ENCODE measurements at regions not wholly inside any gene's neighbourhood (a gene's known extent, or its start where the extent isn't known, plus 50 kb on each side); places are given as distances from the start of the nearest gene placed in this dataset.

- Histone ChIP-seq H3K36me3 (ENCODE audit: control insufficient read depth in 1 of 2, insufficient read depth in 2 of 2, low read depth in 1 of 2, low read length in 2 of 2) (no peaks in the 10 kb centered on the region), H3K23ac (ENCODE audit: low read length in 2 of 2) (no peak overlapping the region), H3K27me3 (ENCODE audit: control insufficient read depth in 1 of 2, insufficient read depth in 1 of 2, low read length in 2 of 2) (peaks cover 0 to 13% of the 10 kb centered on the region in 2 experiments), H3K4me1 (ENCODE audit: control insufficient read depth, insufficient read depth, low read depth, low read length) (no peaks in the 10 kb centered on the region), H2BK120ac (ENCODE audit: low read depth, low read length) (no peak overlapping the region), H3K18ac (ENCODE audit: low read depth in 1 of 2, low read length in 2 of 2) (no peak overlapping the region), H2AK5ac (ENCODE audit: low read length, severe bottlenecking) (no peak overlapping the region), H2BK5ac (ENCODE audit: low read depth, low read length, poor library complexity, severe bottlenecking) (no peak overlapping the region), H3K27ac (ENCODE audit: low read length, poor library complexity, severe bottlenecking) (no peak overlapping the region), H2BK15ac (ENCODE audit: low read depth, poor library complexity, severe bottlenecking) (no peak overlapping the region), H3K4me2 (ENCODE audit: low read length, poor library complexity, severe bottlenecking) (no peak overlapping the region), H2AFZ (ENCODE audit: low read depth, low read length) (no peak overlapping the region), H2BK12ac (ENCODE audit: low read length in 2 of 2) (no peak overlapping the region), H3K9ac (ENCODE audit: low read length) (no peak overlapping the region), H3K9me3 (ENCODE audit: control insufficient read depth, low read length) (peaks cover 6% of the 10 kb centered on the region), H4K8ac (ENCODE audit: low read length) (no peak overlapping the region), H3K79me1 (replicated peaks; ENCODE audit: low read length, poor library complexity, severe bottlenecking) (no peaks in the 10 kb centered on the region), H4K91ac (ENCODE audit: low read length) (no peak overlapping the region), H3K4ac (ENCODE audit: low read depth in 1 of 2, low read length in 2 of 2) (no peak overlapping the region), H3K14ac (ENCODE audit: low read length in 2 of 2) (no peak overlapping the region), H3K4me3 (ENCODE audit: insufficient read depth in 1 of 2, low read depth in 1 of 2, low read length in 2 of 2) (no peak overlapping the region)
- DNase-seq, result no peak
- WGBS, result 81% methylated on average over 6 of the region's 6 CpGs
These were observed 644.4 kb downstream of the GALR1 start for GRCh38 chr18:77894060-77894459.

GRCh38 chr18:77895250-77895649, 645.6 kb downstream of the GALR1 start:
- Histone ChIP-seq H3K27ac (ENCODE audit: low read length, poor library complexity, severe bottlenecking) (no peak overlapping the region), H3K27me3 (ENCODE audit: control insufficient read depth in 1 of 2, insufficient read depth in 1 of 2, low read length in 2 of 2) (peaks cover 0 to 13% of the 10 kb centered on the region in 2 experiments), H3K79me1 (replicated peaks; ENCODE audit: low read length, poor library complexity, severe bottlenecking) (no peaks in the 10 kb centered on the region)

DNA sequence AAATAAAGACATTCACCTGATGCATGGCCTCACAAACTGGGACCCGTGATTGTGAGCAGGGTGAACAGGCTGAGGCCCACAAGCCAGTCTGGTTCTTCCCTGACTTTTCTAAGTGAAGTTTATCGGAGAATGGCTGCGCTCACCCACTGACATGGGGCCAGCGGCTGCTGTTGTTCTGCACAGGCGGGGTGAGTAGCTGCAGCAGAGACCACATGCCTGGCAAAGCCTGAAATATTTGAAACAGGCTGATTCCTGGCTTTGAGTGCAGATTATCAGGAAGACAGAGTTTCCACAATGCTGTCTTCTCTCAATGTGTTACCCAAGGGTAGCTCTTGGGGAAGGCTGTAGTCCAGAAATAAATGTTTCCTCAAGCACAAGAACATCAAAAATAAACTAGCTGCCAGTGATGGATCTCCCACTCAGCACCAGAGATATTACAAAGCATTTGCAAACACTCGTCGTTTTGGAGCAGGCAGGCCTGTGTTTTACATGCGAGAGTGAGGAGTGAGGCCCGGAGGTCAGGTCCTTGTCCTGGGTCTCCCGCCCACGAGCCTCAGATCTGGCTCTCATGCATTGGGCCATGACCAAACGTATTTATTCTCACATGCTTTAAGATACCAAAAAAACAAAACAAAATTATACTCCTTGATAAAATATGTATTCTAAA, 647.1 kb downstream of the GALR1 start:
- no peak overlapping the region for H2BK12ac ChIP-seq (ENCODE audit: low read length in 2 of 2)
- H3K79me1 ChIP-seq (replicated peaks; ENCODE audit: low read length, poor library complexity, severe bottlenecking), result no peaks in the 10 kb centered on the region
- H3K9ac ChIP-seq (ENCODE audit: low read length), result no peak overlapping the region
- no peak overlapping the region for H2BK15ac ChIP-seq (ENCODE audit: low read depth, poor library complexity, severe bottlenecking)
- no peak for DNase-seq
- H3K23ac ChIP-seq (ENCODE audit: low read length in 2 of 2), result no peak overlapping the region
- 68% methylated on average over 11 of the region's 12 CpGs for WGBS
- H3K9me3 ChIP-seq (ENCODE audit: control insufficient read depth, low read length), result no peaks in the 10 kb centered on the region
- no peak overlapping the region for H3K4me2 ChIP-seq (ENCODE audit: low read length, poor library complexity, severe bottlenecking)
- H2BK5ac ChIP-seq (ENCODE audit: low read depth, low read length, poor library complexity, severe bottlenecking), result no peak overlapping the region
- H3K18ac ChIP-seq (ENCODE audit: low read depth in 1 of 2, low read length in 2 of 2), result no peak overlapping the region
- H3K27ac ChIP-seq (ENCODE audit: low read length, poor library complexity, severe bottlenecking), result no peak overlapping the region
- H2AK5ac ChIP-seq (ENCODE audit: low read length, severe bottlenecking), result no peak overlapping the region
- no peak overlapping the region for H3K4ac ChIP-seq (ENCODE audit: low read depth in 1 of 2, low read length in 2 of 2)
- peaks cover 5% of the 10 kb centered on the region for H3K4me1 ChIP-seq (ENCODE audit: control insufficient read depth, insufficient read depth, low read depth, low read length)
- H2BK120ac ChIP-seq (ENCODE audit: low read depth, low read length), result no peak overlapping the region
- H4K8ac ChIP-seq (ENCODE audit: low read length), result no peak overlapping the region
- H3K4me3 ChIP-seq (ENCODE audit: insufficient read depth in 1 of 2, low read depth in 1 of 2, low read length in 2 of 2), result no peak overlapping the region
- no peaks in the 10 kb centered on the region for H3K36me3 ChIP-seq (ENCODE audit: control insufficient read depth in 1 of 2, insufficient read depth in 2 of 2, low read depth in 1 of 2, low read length in 2 of 2)
- no peak overlapping the region for H4K91ac ChIP-seq (ENCODE audit: low read length)
- peaks cover 0 to 13% of the 10 kb centered on the region in 2 experiments for H3K27me3 ChIP-seq (ENCODE audit: control insufficient read depth in 1 of 2, insufficient read depth in 1 of 2, low read length in 2 of 2)
- no peak overlapping the region for H2AFZ ChIP-seq (ENCODE audit: low read depth, low read length)
- H3K14ac ChIP-seq (ENCODE audit: low read length in 2 of 2), result no peak overlapping the region

More at GRCh38 chr18:77895250-77895649, 645.6 kb downstream of the GALR1 start:
- Histone ChIP-seq H3K4ac (ENCODE audit: low read depth in 1 of 2, low read length in 2 of 2) (no peak overlapping the region), H2AFZ (ENCODE audit: low read depth, low read length) (no peak overlapping the region), H3K9me3 (ENCODE audit: control insufficient read depth, low read length) (peaks cover 6% of the 10 kb centered on the region), H2AK5ac (ENCODE audit: low read length, severe bottlenecking) (no peak overlapping the region), H2BK120ac (ENCODE audit: low read depth, low read length) (no peak overlapping the region), H4K8ac (ENCODE audit: low read length) (no peak overlapping the region), H3K36me3 (ENCODE audit: control insufficient read depth in 1 of 2, insufficient read depth in 2 of 2, low read depth in 1 of 2, low read length in 2 of 2) (no peaks in the 10 kb centered on the region), H2BK5ac (ENCODE audit: low read depth, low read length, poor library complexity, severe bottlenecking) (no peak overlapping the region), H3K23ac (ENCODE audit: low read length in 2 of 2) (no peak overlapping the region), H4K91ac (ENCODE audit: low read length) (no peak overlapping the region), H3K9ac (ENCODE audit: low read length) (no peak overlapping the region), H2BK12ac (ENCODE audit: low read length in 2 of 2) (no peak overlapping the region), H3K4me1 (ENCODE audit: control insufficient read depth, insufficient read depth, low read depth, low read length) (peaks cover 3% of the 10 kb centered on the region), H3K18ac (ENCODE audit: low read depth in 1 of 2, low read length in 2 of 2) (no peak overlapping the region), H3K4me3 (ENCODE audit: insufficient read depth in 1 of 2, low read depth in 1 of 2, low read length in 2 of 2) (no peak overlapping the region), H2BK15ac (ENCODE audit: low read depth, poor library complexity, severe bottlenecking) (no peak overlapping the region), H3K14ac (ENCODE audit: low read length in 2 of 2) (no peak overlapping the region), H3K4me2 (ENCODE audit: low read length, poor library complexity, severe bottlenecking) (no peak overlapping the region)
- DNase-seq, result no peak
- 88% methylated on average over 6 of the region's 6 CpGs for WGBS

DNA sequence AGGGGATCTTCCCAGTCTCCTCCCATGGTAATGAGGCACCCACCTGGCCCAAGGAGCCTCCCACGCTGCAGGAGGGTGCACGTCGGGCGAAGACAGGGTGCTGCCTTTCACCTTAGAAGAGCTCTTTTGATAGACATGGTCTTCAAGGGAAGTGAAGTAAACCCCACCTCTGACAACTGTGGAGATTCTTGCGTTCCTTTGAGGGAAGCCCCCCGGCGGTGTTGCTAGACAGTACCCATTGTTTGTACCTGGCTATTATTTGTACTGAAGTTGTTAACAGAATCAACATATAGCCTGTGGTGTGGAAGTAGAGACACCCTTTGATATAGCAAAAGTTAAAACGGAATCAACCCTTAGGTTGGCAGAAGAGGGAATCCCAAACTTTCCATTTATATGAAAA, 648.0 kb downstream of the GALR1 start:
- Histone ChIP-seq H4K91ac (ENCODE audit: low read length) (no peak overlapping the region), H3K27ac (ENCODE audit: low read length, poor library complexity, severe bottlenecking) (no peak overlapping the region), H3K9me3 (ENCODE audit: control insufficient read depth, low read length) (no peaks in the 10 kb centered on the region), H2BK12ac (ENCODE audit: low read length in 2 of 2) (no peak overlapping the region), H3K23ac (ENCODE audit: low read length in 2 of 2) (no peak overlapping the region), H2BK15ac (ENCODE audit: low read depth, poor library complexity, severe bottlenecking) (no peak overlapping the region), H3K36me3 (ENCODE audit: control insufficient read depth in 1 of 2, insufficient read depth in 2 of 2, low read depth in 1 of 2, low read length in 2 of 2) (no peaks in the 10 kb centered on the region), H3K4me2 (ENCODE audit: low read length, poor library complexity, severe bottlenecking) (no peak overlapping the region), H3K27me3 (ENCODE audit: control insufficient read depth in 1 of 2, insufficient read depth in 1 of 2, low read length in 2 of 2) (peaks cover 0 to 13% of the 10 kb centered on the region in 2 experiments), H4K8ac (ENCODE audit: low read length) (no peak overlapping the region), H3K79me1 (replicated peaks; ENCODE audit: low read length, poor library complexity, severe bottlenecking) (no peaks in the 10 kb centered on the region), H3K14ac (ENCODE audit: low read length in 2 of 2) (no peak overlapping the region), H3K4ac (ENCODE audit: low read depth in 1 of 2, low read length in 2 of 2) (no peak overlapping the region), H3K9ac (ENCODE audit: low read length) (no peak overlapping the region), H3K4me3 (ENCODE audit: insufficient read depth in 1 of 2, low read depth in 1 of 2, low read length in 2 of 2) (no peak overlapping the region), H2AFZ (ENCODE audit: low read depth, low read length) (no peak overlapping the region), H3K18ac (ENCODE audit: low read depth in 1 of 2, low read length in 2 of 2) (no peak overlapping the region), H2BK120ac (ENCODE audit: low read depth, low read length) (no peak overlapping the region), H2BK5ac (ENCODE audit: low read depth, low read length, poor library complexity, severe bottlenecking) (no peak overlapping the region), H3K4me1 (ENCODE audit: control insufficient read depth, insufficient read depth, low read depth, low read length) (peaks cover 5% of the 10 kb centered on the region), H2AK5ac (ENCODE audit: low read length, severe bottlenecking) (no peak overlapping the region)
- DNase-seq, result no peak
- WGBS, result 61% methylated on average over 8 of the region's 8 CpGs

All from mesenchymal stem cell (in vitro differentiated cells and primary cell).